Posterior vena cava (tissue), 2 donors: ENCODE measurements at regions not wholly inside any gene's neighbourhood (a gene's known extent, or its start where the extent isn't known, plus 50 kb on each side); places are given as distances from the start of the nearest gene placed in this dataset.

ENCODE experiments used
- DNase-seq: peaks from one replicate; pipeline ENCODE4 v3.0.0-alpha.2; 2020; ENCODE audit warnings: low spot score
- intact Hi-C, 2 donors: fragments of 100-400 bp; cut with DNase I; formaldehyde crosslinking; loops; one replicate each; pipeline versions ENCODE4 v1.14.1 to v1.14.2; 2022 to 2023
- donor health status: DM: yes; HTN: yes; CAD: no.
- donor health status: DM: yes; HTN: yes; CAD: no.

- no peak for DNase-seq
- intact Hi-C loops: no loop called here
Measured at GRCh38 chr2:136214307-136215200, 96.6 kb upstream of the CXCR4 start.

GRCh38 chr2:136213836-136214235 is 95.9 kb upstream of the CXCR4 start:
- DNase-seq: no peak
- intact Hi-C loops: no loop called here

GRCh38 chr2:136212426-136213378 is 94.8 kb upstream of the CXCR4 start:
- no peak for DNase-seq
- intact Hi-C loops: no loop called here

GRCh38 chr2:136211701-136212100 is 93.8 kb upstream of the CXCR4 start:
- intact Hi-C loops: no loop called here

GRCh38 chr2:136210822-136211221 is 92.9 kb upstream of the CXCR4 start:
- intact Hi-C loops: no loop called here
- no peak for DNase-seq

More at GRCh38 chr2:136211701-136212100, 93.8 kb upstream of the CXCR4 start:
- DNase-seq: no peak

GRCh38 chr2:136210455-136210805 is 92.5 kb upstream of the CXCR4 start:
- no peak for DNase-seq
- intact Hi-C loops: no loop called here

GRCh38 chr2:136209561-136210454 is 91.9 kb upstream of the CXCR4 start:
- no peak for DNase-seq
- intact Hi-C loops: no loop called here

GRCh38 chr2:136208682-136209420 is 90.9 kb upstream of the CXCR4 start:
- no peak for DNase-seq
- intact Hi-C loops: no loop called here

GRCh38 chr2:136207665-136208064 is 89.7 kb upstream of the CXCR4 start:
- DNase-seq: no peak
- intact Hi-C loops: no loop called here

GRCh38 chr2:136207030-136207623 is 89.2 kb upstream of the CXCR4 start:
- no peak for DNase-seq
- intact Hi-C loops: no loop called here

- intact Hi-C loops: no loop called here
- DNase-seq: no peak
Measured at GRCh38 chr2:136206613-136207012, 88.7 kb upstream of the CXCR4 start.

- no peak for DNase-seq
- intact Hi-C loops: no loop called here
Measured at GRCh38 chr2:136205615-136206014, 87.7 kb upstream of the CXCR4 start.

GRCh38 chr2:136204971-136205370 is 87.0 kb upstream of the CXCR4 start:
- DNase-seq: no peak
- intact Hi-C loops: loop anchor here in 1 of 2 donors (5.0 kb wide), 1 partner anchor 752 kb away; no protein-coding TSS in a partner anchor

- intact Hi-C loops: no loop called here
- DNase-seq: no peak
Measured at GRCh38 chr2:136195226-136195625, 77.3 kb upstream of the CXCR4 start.

- no peak for DNase-seq
Measured at GRCh38 chr2:136191041-136191440, 73.1 kb upstream of the CXCR4 start.

GRCh38 chr2:136189221-136189782 is 71.4 kb upstream of the CXCR4 start:
- DNase-seq: no peak
- intact Hi-C loops: no loop called here

More at GRCh38 chr2:136191041-136191440, 73.1 kb upstream of the CXCR4 start:
- intact Hi-C loops: no loop called here

- no peak for DNase-seq
- intact Hi-C loops: no loop called here
Measured at GRCh38 chr2:136188086-136188485, 70.1 kb upstream of the CXCR4 start.
